GM11168 (cell line): ENCODE measurements at regions not wholly inside any gene's neighbourhood (a gene's known extent, or its start where the extent isn't known, plus 50 kb on each side); places are given as distances from the start of the nearest gene placed in this dataset.

Experiments used
- in situ Hi-C: fragments of 300-500 bp; cut with MboI; formaldehyde crosslinking; loops from one replicate; pipeline ENCODE4 v1.12.0; 2022; ENCODE audit warnings: low sequenced_read_pairs; ENCODE audit not compliant: unreplicated experiment

DNA sequence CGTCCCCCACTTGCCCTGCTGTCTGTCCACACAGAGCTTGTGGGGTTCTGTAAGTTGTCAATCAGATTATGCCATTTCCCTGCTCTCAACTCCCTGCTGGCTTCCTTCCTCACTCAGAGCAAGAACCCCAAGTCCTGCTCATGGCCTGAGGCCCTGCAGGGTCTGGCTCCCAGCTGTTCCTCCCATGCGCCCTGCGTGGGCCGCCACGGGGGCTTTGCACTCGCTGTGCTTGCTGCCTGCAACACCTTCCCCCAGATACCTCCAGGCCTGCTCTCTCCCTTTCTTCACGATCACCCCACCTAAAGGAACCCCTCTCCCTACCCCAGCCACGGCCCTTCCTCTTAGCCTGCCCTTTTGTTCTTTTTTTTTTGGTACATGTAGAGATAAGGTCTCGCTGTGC is 234.6 kb downstream of the AACS start:
- in situ Hi-C loops, result no loop called here

DNA sequence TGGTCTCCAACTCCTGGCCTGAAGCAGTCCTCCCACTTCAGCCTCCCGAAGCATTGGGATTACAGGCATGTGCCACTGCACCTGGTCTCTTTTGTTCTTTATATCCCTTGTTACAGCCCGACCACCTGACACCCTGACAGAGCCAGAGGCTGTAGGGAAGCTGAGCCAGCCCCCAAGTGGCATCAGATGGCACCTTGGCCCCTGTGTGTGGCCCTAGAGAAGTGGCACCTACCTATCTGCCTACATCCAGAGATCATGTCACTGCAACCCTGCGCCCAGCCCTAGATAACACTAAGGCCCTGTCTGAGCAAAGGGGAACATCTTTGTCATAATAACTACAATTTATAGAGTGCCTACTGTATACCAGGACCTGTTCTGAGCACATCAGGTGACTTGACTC is 235.0 kb downstream of the AACS start:
- in situ Hi-C loops, result no loop called here

DNA sequence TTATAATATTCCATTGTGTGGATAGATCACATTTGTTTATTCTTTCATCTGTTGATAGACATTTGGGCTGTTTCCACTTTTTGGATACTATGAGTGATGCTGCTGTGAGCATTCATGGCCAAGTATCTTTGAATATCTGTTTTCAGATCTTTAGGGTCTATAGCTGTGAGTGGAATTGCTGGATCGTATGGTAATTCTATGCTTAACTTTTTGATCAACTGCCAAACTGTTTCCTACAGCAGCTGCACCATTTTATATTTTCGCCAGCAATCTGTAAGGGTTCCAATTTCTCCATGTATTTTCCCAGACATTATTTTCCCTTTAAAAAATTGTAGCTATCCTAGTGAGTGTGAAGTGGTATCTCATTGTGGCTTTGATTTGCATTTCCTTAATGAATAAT is 238.1 kb downstream of the AACS start:
- in situ Hi-C loops, result no loop called here

DNA sequence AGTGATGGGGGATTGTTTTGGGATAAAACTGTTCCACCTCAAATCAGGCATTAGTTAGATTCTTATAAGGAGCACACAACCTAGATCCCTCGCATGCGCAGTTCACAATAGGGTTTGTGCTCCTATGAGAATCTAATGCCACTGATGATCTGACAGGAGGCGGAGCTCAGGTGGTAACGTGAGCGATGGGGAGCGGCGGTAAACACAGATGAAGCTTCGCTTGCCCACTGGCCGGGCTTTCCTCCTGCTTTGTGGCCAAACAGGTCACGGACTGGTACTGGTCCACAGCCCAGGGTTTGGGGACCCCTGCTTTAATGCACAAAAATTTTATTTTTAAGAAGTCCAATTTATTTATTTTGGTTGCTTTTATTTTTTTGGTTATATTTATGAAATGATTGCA is 238.8 kb downstream of the AACS start:
- in situ Hi-C loops, result no loop called here

DNA sequence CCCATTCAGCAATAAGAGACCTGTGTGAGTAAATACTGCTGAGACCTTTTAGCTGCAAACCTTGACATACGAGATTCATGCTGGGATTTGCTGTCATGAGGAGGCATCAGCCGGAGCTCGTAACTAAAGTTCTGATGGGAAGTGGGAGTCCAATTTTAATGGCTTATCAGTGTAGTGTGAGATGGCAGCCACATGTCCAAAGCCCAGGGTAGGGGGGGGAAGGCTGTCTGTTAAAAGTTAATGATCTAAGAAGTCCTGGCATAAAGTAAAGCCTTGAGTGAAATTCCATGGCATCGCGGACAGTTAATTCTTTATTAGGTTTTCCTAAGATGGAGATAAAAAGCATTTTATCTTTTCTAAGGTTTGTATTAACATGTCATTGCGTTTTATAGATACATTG is 240.0 kb downstream of the AACS start:
- in situ Hi-C loops, result no loop called here

DNA sequence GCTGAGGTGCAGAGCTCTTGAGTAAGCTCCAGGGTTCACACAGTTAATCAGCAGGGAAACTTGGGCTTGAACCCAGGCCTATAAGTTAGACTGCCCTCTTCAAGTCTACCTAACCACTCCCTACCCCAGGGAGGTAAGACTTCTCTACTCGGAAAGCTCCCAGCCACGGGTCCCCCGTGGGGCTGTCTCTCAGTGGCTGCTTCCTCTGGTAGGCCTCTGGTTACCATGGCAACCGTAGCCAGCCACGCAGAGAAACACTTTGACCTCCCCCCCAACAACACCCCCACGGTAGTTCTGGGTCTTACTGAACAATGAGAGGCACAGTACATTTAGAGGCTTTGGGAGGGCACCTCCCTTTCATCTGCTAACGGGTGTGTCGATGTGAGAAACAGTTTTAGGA is 245.2 kb downstream of the AACS start:
- in situ Hi-C loops, result no loop called here

DNA sequence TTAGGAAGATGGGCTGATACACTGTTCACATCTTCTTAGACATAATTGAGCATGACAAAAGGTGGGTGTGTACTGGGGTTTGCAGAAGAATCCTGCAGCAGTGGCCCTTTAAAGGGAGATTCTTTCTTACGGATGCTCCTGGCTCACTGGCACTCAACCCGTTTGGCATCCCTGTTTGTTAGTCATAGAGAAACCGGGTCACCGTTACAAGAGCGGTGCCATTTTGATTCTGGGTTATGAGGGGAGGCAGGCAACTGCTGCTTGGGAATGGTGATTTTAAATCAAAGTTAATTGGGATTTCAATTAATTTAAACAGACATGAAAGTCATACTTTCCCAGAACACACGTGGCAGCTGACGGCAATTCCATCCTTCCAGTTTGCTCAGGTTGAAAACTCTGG is 245.8 kb downstream of the AACS start:
- in situ Hi-C loops, result no loop called here

DNA sequence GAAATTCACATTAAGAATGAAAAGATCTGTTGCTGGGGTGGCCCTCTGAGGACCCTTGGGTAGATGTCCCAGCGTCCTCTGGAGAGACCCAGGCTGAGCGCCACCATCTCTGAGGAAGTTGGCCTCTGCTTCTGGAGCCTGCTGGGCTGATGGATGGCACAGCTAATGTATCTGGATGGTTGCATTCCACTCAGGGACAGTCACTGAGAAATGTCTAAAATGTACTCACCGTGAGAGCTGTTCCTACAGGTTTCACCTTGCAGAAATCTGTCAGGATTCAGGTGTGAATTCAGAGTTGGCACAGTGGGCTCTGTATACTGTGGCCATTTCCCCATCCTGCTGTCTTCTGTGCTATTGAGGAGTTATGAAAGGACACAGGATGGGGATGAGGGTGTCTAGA is 247.2 kb downstream of the AACS start:
- in situ Hi-C loops, result no loop called here

DNA sequence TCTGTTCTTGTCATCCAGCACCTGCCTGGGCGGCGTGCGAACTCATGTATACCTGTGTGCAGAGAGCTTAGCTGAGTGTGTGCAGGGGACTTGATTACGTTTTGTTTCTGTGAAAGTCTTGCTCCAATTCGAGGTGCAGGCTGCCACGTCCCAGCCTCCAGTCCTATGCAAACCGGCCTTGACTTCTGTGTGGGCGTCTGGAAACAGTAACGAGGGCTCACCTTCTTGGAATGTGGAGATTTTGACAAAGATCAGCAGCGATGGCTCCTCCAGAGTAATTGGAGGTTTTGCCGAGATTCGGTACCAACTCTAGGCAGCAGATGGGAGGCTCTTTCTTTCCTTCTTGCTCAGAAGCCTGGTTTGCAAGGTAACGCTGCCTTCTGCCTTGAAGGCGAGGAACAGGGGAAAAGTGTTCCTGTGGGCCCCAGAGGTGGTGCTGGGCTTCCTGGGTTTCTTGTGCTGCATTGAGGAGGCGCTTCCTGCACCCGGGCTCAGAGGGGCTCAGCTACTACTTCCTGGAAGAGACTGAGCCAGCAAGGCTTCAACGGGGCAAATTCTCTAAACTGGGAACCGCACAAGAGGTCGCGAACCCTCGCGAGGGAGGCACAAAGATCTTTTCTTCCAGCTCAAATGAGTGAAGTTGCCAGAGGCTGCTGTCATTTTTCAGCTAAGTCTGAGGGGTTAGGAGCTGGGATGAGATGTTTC is 249.0 kb downstream of the AACS start:
- in situ Hi-C loops, result no loop called here

DNA sequence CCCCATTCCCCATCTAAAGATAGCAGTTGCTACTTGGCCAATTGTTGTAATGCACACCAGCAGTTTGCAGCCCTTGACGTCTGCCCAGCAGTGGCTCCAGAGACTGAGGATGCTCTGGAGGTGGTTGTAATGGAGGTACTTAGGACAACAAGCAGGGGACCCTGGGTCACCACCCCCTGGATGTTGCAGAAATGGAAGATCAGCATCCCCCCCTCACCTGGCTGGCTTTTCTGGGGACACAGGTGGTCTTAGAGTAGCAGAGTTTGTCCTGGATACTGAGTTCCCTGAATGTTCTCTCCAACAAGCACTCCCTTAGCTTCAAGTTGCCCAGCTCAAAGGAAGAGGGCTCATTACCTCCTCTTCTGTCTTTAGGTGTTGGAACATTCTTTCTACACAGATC is 250.5 kb downstream of the AACS start:
- in situ Hi-C loops, result no loop called here

DNA sequence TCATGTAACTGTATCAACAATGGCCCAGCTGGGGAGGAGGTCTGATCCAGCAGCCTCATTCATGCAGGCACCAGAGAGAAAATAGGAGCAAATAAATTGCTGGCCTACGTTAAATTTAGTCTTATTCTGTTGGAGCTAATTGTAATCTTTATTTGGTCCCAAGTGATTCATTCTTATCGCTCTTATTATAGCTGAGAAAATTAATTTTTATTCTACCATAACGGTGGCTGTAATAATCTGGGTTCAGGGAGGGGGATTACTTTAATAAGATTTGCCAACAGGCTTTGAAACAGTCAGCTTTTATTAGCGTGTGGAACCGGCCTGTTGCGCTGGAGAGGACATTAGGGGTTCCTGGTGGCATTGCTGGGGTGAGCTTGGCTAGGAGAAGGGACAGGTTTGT is 254.9 kb downstream of the AACS start:
- in situ Hi-C loops, result no loop called here

DNA sequence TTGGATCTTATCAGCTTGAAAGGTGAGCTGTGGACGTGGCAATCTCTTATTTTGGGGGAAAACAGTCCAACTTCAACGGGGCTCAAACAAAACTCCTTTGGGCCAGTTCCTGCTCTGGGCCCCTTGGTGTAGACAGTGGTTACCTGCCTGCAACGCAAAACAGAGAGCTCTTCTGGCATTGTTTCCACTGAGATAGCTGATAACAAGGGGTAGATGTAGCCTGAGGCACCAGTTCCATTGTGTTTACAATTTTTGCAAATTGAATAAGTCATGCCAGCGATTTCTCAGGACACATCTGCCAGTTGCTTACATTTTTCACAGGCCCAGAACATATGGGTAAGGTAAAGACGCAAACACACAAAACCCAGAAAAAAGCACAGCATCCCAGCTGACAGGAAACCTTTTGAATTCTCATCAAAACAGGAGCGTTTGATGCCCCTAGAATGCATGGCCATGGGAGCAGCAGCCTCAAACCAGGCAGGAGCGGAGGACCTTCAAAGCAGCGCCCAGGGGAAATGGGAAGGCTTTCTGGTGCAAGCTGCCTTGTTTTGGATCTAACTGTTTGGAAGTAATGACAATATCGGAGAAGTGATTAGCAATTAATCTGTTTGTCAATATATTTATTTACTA is 259.7 kb downstream of the AACS start:
- in situ Hi-C loops, result no loop called here

DNA sequence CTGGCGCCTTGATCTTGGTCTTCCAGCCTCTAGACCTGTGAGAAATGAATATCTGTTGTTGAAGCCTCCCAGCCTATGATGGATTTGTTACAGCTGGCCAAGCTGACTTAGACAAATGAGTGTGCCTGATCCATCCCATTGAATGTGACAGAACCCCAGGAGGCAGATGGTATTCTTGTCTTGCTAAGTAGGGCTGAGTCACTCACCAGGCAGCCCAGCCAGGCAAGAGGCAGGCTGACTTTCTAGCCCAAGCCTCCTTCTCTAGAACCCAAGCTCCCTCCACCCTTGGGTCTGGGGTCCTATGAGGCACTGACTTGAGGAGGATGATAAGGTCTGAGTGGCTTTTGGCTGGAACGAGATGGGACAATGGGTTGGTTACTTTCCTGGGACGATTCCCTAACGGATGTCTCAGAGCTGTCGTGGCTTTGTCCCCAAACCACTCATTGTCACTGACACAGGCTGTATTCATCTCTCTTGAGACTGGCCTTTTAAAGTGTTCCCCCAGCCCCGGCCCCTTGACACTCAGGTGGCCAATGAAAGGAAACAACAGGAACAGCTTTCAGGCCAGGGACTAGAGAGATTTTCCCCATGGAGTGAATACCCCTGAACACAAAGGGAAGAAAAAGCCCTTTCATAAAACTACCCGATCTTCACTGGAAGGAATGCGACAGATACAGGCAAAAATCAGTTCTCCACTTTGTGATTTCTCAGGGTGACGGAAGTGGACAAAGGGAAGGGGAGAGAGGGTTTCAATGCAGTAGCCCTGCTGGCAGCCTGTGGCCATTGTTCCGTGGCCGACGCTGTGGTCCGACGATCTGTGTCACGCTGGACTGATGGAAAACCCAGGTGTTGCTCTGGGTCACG is 264.2 kb downstream of the AACS start:
- in situ Hi-C loops, result no loop called here

DNA sequence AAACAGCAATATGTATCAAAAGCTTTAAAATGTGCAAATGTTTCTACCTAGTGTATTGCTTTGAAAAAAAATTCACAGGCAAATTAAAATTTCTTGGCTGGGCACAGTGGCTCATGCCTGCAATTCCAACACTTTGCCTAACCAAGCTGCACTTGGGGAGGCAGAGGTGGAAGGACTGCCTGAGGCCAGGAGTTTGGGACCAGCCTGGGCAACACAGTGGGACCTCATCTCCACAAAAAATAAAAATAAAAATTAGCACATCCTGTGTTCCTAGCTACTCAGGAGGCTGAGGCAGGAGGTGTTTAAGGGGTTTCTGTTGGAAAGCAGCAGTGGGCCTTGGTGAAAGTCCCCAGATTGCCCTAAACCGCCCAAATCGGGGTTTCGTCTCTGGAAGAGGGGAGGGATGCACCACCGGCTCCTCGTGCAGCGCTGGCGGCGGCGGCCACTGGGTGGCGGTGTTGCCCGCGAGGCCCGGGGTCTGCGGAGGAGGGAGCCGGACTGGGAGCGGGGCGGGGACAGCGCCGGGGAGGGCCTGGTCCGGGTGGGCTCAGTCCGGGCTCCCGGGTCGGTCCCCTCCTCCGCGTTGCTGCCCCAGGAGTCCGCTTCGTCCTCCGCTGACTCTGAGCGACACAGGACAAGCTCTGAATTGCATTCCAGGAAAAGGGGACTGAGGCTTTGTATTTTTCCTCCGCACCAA is 265.6 kb downstream of the AACS start:
- in situ Hi-C loops, result no loop called here

DNA sequence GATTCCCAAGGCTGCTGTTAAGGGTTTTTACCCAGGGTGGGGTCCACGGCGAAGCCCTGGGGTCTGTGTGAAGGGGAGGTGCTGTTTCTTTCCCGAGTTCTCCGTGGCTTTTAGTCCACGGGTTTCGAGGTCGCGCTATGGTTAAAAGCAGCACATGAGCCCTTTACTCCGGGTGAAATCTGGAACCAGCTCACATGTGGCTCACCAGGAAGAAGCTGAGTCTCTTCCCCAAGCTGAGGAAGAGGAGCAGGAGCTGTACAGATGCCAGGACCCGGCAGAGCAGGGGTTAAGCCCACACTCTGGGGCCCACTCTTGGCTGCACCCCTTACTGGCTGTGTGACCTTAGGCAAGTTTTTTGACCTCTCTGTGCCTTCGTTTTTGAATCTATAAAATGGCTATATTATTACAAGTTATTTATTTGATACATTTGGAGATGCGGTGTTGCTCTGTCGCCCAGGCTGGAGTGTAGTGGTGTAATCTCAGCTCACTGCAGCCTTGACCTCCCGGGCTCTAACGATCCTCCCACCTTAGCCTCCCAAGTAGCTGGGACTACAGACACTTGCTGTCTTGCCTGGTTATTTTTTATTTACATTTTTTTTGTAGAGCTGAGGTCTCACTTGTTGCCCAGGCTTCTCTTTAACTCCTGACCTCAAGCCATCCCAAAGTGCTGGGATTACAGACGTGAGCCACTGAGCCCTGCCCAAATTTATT is 266.3 kb downstream of the AACS start:
- in situ Hi-C loops, result no loop called here

DNA sequence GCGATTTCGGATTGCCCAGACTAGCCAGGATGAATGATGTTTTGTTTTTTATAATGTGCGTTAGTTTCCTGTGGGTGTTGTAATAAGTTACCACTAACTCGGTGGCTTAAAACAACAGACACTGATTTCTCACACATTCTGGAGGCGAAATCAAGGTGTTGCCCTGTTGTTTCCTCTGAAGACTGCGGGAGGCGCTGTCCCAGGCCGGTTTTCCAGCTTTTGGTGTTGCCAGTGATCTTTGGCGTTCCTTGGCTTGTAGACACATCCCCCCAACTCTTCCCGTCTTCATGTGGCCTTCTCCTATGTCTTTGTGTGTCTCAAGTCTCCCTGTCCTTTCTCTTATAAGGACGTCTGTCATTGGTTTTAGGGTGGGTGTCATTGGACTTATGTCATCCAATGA is 267.7 kb downstream of the AACS start:
- in situ Hi-C loops, result no loop called here

DNA sequence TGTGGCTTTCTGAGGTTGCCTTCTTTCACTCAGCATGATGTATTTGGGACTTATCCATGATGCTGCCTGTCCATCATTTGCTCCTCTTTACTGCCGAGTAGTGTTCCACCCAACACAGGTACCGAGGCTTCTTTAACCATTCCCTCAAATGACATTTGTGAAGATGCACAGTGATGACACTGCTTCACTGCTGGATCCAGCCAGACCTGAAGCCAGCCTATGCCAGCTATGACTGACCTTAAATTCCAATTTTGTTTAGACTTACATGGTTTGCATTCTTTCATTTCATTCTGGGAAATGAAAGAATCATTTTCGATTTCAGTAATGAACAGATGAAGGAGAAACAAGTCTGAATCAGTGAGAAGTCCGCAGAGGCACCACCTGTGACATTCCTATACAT is 271.0 kb downstream of the AACS start:
- in situ Hi-C loops, result no loop called here

DNA sequence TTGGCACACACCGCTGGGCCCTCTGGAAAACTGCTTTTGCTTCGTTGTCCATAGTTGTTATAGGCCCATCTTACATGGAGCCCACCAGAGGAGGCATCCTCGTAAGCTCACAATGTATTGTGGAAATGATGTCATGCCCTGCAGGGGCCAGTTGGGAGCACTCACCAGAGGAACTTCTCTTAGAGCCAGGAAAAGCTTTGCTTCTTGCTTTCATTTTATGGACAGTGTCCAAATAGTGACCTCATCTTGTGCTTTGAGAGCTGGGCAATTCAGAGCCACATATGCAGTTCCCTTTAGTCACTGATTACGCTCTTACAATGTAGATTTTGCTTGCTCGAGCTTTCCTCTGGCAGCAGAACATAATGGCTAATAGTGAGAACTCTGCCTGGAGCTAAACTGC is 275.6 kb downstream of the AACS start:
- in situ Hi-C loops, result no loop called here

DNA sequence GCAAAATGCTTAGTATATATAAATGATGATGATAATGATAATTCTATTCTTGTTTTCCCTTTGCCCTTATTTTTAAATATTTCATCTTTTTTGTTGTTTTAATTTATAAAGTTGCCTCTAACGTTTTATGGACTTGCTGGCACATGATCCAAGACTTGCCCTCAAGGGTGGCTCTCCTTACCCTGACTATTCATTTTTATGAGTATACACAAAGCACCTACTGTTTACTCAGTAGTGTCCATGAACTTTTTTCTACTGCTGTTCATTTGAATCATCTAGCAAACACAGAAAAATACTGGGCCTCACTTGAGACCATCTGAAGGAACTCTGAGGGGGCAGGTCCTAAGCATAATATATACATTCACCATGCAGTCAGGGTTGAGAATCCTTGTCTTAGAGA is 276.2 kb downstream of the AACS start:
- in situ Hi-C loops, result no loop called here

DNA sequence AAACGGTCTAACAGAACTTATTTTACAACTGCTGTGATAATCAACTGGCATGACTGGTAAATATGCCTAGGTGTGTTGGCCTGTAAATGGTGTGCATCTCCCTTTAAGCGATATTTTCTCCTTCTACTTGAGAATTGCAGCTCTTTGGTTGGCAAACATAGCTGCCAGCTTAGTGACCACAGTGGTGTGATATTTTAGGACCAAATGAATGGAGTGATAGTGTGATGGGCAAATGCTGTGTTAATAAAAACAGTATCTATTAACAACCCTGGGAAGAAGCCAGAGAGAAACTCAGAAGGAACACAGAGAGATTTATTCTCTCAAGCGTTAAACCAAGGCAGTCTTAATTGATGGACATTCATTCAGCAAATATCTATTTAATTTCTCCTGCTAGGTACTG is 278.4 kb downstream of the AACS start:
- in situ Hi-C loops, result no loop called here
